ENCODE measurements at regions not wholly inside any gene's neighbourhood (a gene's known extent, or its start where the extent isn't known, plus 50 kb on each side); places are given as distances from the start of the nearest gene placed in this dataset.

DNA sequence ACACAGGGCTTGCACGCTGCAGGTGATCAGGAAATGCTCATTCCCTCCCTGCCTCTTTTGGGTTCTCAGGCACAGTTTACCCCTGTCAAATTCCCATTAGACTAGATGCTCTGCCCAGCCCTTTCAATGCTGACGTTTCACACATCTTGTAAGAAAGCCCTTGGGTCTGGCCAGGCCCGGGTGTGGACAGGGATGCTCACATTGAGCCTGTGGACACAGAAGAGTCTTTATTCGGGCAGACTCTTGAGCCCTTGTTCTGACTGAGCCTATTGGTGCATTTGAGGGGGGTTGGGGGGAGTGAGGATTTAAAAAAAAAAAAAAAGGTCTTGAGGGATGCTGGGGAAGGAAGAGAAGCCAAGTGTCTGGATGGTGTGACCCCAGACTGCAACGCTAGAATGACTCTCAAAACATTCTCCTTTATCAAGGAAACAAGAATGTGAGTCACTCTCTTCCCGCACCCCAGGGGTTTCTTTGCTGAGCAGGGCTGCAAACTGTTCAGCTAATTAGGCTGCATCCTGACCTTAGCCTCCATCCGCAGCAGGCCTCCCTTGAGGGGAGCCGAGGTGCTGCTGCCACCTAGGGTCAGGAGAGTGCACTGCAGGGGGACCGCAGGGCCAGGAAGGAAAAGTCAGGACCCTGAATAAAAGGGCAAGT, 53.6 kb upstream of the TMEM72 start:
- DNase-seq (ENCODE audit: low read depth), result peak; percentile 87
- TF ChIP-seq, protein P1, sequence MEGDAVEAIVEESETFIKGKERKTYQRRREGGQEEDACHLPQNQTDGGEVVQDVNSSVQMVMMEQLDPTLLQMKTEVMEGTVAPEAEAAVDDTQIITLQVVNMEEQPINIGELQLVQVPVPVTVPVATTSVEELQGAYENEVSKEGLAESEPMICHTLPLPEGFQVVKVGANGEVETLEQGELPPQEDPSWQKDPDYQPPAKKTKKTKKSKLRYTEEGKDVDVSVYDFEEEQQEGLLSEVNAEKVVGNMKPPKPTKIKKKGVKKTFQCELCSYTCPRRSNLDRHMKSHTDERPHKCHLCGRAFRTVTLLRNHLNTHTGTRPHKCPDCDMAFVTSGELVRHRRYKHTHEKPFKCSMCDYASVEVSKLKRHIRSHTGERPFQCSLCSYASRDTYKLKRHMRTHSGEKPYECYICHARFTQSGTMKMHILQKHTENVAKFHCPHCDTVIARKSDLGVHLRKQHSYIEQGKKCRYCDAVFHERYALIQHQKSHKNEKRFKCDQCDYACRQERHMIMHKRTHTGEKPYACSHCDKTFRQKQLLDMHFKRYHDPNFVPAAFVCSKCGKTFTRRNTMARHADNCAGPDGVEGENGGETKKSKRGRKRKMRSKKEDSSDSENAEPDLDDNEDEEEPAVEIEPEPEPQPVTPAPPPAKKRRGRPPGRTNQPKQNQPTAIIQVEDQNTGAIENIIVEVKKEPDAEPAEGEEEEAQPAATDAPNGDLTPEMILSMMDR (conservative IDR thresholded peaks at IDR 0.05; ENCODE audit: control insufficient read depth, insufficient read depth, low read depth, low read length), result peak; percentile 99

DNA sequence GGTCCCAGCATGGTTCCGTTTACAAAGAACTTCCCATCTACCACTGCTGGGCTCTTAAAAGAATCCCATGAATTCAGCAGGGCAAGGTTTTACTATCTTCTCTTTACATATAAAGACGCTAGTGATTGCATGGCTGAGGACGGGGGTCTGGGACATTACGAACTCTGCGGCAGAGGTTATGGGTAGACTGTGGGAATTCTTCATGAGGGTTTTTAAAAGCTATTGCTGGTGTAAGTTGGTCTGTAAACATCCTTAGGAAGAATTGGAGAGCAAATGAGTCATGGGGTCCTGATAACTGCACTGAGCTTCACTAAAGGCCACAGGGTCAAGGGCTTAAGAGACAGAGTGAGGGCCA, 53.1 kb upstream of the TMEM72 start:
- TF ChIP-seq, protein P1 (conservative IDR thresholded peaks at IDR 0.05; ENCODE audit: control insufficient read depth, insufficient read depth, low read depth, low read length), result no peak
- H3K4me3 ChIP-seq (ENCODE audit: control insufficient read depth, low read depth, low read length), result no peak overlapping the region
- no peak for DNase-seq (ENCODE audit: low read depth)

More for the DNA sequence above, 53.6 kb upstream of the TMEM72 start:
- H3K4me3 ChIP-seq (ENCODE audit: control insufficient read depth, low read depth, low read length), result no peak overlapping the region

DNA sequence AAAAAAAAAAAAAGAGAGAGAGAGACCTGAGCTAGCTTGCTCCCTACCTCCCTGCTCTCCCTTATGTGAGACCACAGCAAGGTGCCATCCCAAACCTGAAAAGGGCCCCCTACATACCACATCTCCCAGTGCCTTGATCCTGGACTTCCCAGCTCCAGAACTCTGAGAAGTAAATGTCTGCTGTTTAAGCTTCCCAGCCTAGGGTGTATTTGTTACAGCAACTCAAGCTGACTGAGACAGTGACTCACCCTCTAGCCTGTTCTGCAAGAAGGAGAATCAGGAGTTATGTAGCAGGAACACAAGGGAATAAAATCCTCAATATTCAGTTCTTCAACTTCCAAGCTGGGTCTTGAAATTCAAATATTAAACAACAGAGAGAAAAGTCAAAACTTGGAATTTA, 52.1 kb upstream of the TMEM72 start:
- peak; percentile 25 for DNase-seq (ENCODE audit: low read depth)
- TF ChIP-seq, protein P1 (conservative IDR thresholded peaks at IDR 0.05; ENCODE audit: control insufficient read depth, insufficient read depth, low read depth, low read length), result no peak
- H3K4me3 ChIP-seq (ENCODE audit: control insufficient read depth, low read depth, low read length), result no peak overlapping the region

DNA sequence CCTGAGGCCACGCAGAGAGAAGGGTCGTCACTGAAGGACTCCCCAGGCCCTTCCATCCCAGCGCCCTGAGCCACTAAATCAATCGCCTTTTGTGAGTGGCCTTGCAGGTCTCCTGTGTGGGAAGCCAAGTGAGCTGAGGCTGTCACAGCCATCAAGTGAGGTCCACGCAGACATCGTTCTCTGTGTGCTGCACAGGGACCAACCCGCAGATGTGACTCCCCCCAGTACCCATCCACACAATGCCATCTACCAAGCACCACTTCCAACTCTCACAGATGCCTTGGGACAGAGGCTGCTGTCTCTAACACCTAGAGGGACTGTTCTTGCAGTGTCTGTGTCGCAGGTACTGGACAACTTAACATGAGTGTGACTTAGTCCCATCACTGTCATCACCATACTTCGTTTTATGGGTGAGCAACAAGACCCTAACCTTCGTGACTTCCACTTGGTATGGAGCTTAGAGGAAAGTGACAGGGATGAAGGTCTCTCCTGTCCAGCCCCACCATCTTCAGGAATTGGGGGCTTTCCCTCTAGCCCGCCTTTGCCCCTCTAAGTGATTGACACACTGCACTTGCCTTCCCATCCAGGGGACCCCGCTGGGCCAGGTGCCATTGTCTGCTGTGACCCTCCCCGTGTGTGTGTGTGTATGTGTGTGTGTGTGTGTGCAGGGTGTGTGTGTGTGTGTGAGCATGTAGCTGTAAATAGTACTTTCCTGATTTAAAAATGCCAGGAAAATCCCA, 51.4 kb upstream of the TMEM72 start:
- no peak for DNase-seq (ENCODE audit: low read depth)
- TF ChIP-seq, protein P1 (conservative IDR thresholded peaks at IDR 0.05; ENCODE audit: control insufficient read depth, insufficient read depth, low read depth, low read length), result no peak

DNA sequence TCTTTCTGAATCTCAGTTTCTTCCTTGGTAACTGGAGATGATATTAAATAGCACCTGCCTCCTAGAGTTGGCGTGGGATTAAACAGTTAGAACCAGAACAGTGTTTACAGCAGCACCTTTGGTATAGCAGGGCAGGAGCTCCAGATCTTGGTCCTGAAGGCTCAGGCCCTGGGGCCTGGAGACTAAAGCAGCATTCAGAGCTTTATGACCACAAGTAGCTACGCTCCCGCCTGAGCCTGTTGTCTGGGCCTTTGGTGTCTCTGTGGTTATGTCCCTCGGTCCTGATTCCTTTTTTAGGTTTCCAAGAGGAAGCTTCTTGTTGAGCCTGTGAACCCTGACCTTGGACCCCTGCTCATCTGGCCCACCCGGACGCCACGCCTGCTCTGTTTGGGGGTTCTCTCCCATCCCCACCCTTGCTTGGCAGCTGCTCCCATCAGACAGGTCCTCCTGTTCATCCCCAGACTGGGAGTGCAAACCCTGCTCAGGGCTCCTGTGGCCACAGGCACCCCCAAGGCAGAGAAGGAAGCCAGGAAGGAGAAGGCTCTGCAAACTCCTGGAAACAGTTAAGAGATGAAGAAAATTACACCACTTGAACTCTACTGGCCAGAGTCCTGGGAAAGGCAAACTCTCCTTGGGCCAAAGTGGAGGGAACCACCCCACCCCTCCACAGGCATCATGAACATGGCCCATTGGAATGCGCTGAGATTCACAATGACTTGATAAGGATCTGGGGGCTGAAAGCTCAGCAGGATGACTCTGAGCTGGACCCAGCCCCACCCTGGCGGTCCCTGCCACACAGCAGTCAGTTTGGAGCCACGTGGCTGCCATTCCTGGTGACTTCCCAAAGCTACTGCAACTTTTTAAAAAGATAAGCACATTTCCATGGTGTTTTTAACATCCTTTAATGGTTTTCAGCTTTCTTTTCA, 50.1 kb upstream of the TMEM72 start:
- H3K4me3 ChIP-seq (ENCODE audit: control insufficient read depth, low read depth, low read length), result no peak overlapping the region
- TF ChIP-seq, protein P1 (conservative IDR thresholded peaks at IDR 0.05; ENCODE audit: control insufficient read depth, insufficient read depth, low read depth, low read length), result no peak
- DNase-seq (ENCODE audit: low read depth), result peak; percentile 68

More for the DNA sequence above, 51.4 kb upstream of the TMEM72 start:
- no peak overlapping the region for H3K4me3 ChIP-seq (ENCODE audit: control insufficient read depth, low read depth, low read length)
